Retina (tissue), 1 donor: ENCODE measurements at regions not wholly inside any gene's neighbourhood (a gene's known extent, or its start where the extent isn't known, plus 50 kb on each side); places are given as distances from the start of the nearest gene placed in this dataset.
"Not testable (repeated sequence)": the region's sequence is repeated elsewhere in the genome, so short reads cannot be mapped to it uniquely, and the experiment has no call there.

Experiments used
- DNase-seq: peaks from one replicate; pipeline ENCODE4 v3.0.0-alpha.2; 2016

DNA sequence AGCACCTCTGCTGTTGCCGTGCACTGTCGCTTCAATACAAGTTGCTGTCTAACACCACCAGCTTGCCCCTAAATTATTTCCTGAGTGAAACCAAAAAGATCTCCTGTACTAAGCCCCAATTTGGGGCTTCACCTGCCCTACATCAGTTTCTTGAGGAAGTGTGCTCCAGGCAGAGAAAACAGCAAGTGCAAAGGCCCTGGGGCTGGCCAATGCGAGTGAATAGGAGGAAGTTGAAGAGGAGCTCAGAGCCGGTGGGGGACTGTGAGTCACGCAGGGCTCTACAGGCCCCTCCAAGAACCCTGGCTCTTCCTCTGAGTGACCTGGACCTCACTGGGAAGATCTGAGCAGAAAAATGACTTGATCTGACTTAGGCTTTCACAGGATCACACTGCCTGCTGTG lies 117.2 kb downstream of the IPO8 start:
- DNase-seq: no peak

DNA sequence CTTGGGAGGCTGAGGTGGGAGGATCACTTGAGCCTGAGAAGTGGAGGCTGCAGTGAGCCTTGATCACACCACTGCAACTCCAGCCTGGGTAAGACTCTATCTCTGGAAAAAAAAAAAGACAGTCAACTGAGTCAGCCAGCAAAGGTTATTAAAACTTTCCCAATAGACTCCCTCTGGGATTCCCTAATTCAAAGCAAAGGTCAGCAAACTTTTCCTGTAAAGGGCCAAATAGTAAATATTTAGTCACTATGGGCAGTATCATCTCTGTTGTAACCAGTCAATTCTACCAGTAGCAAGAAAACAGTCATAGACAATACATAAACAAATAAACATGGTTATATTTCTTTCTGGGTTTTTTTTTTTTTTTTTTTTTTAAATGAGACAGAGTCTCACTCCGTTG lies 122.5 kb downstream of the IPO8 start:
- DNase-seq: no peak

- DNase-seq: no peak
Observed at GRCh38 chr12:30570211-30570890, 125.3 kb downstream of the IPO8 start.

- no peak for DNase-seq
Observed at GRCh38 chr12:30569426-30569825, 126.2 kb downstream of the IPO8 start.

DNA sequence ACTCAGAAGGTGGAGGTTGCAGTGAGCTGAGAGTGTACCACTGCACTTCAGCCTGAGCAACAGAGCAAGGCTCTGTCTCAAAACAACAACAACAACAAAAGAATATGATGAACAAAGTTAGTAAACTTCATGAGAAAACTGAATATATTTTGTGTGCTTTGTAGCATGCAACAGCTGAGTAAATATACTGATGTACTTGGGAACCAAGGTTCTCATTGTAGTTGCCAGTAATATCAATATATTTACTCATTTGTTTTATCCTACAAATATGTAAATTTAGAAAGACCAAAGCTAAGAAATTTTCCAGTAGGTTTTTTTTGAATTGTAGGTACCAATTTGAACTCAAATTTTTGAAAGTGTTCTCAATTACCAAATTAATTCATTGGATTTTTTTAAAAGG lies 127.2 kb downstream of the IPO8 start:
- DNase-seq: no peak

DNA sequence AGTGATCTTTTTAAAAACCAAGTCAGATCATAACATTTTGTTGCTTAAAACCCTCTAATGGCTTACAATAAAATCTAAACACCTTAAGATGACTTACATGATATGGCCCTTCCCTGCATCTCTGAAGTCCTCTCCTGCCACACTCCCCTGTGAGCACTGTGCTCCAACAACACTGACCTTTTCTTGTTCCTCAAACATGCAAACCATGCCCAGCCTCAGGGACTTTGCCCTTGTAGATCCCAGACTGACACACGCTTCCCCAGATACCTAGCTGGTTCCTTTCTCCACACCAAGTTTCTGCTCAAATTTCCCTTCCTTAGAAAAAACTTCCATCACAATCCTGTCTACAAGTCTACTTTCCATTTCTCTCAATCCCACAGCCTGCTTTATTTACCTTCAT lies 128.6 kb downstream of the IPO8 start:
- no peak for DNase-seq

DNA sequence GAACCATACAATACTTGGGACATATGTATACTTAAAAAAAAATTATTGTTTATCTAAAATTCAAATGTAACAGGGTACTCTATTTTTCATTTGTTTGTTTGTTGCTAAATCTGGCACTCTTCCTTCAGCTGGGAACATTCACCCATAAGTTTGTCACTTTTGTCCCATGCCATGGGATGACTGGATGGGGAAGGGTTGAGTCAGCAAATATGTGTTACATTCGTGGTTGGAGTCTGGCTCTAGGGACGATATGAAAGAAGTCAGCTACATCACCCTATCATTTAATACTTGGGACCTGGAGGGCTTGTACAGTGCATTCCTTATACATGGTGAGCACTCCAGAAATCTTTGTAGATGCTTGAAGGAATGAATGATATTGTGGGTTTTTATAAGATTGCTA lies 131.3 kb downstream of the IPO8 start:
- DNase-seq: no peak

DNA sequence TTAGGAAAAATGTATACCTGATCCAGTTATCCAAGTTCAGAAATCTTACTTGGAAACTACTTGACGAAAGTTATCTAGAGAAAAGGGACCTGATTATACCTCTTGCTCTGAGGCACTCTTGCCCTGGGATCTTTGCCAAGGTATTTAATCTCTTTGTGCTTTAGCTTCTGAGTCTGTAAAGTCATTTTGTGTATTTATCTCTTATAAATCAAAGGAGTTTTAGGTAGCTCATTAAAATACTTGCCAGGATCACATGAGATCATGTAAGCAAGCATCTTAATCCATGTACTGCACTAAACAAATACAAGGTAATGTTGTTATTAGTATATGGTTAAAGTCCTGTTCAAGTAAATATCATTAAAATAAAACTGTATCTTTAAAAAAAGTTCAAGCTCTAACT lies 147.5 kb downstream of the IPO8 start:
- DNase-seq: no peak

- no peak for DNase-seq
Observed at GRCh38 chr12:30546121-30546520, 149.5 kb downstream of the IPO8 start.

- DNase-seq: not testable (repeated sequence)
Observed at GRCh38 chr12:30544704-30545103, 151.0 kb downstream of the IPO8 start.

DNA sequence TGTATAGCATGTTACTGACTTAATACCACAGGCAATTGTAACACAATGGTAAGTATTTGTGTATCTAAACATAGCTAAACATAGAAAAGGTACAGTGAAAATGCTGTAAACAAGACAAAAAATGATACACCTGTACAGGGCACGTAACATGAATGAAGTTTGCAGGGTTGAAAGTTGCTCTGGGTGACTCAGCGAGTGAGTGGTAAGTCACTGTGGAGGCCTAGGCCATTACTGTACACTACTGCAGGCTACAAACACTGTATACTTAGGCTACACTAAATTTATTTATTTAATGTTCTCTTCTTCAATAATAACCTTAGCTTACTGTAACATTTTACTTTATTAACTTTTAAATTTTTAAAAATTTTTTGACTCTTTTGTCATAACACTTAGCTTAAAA lies 158.4 kb downstream of the IPO8 start:
- no peak for DNase-seq

DNA sequence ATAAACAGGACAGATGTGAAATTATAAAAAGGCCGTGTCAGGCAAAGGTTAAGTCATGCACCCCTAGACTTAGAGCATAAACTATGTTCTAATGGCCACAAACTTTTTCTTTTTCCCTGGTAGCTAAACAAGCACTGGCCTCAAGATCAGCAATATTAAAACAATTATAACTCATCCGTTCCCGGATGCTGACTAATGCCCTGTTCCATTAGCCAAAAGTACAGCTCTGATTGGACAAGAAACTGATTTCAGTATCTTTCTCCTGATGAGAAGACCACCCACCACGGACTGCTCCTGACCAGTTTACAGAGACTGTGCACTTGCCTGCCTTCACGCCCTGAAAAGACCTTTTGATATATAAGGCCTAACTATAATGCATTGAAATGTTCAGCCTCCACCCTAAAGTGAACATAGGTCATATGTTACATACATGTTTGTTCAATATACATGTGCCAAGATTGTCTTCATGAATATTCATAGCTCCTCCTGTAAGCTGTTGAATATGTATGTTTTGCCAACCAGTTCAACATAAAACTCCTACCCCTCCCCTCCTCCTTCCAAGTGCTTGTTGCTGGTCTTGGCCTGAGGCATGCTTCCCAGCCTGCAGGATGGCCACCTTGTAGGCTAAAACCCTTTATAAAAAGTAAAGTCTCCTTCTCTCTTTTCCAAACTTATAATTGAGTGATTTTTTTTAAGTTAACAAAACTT lies 162.0 kb downstream of the IPO8 start:
- DNase-seq: no peak

DNA sequence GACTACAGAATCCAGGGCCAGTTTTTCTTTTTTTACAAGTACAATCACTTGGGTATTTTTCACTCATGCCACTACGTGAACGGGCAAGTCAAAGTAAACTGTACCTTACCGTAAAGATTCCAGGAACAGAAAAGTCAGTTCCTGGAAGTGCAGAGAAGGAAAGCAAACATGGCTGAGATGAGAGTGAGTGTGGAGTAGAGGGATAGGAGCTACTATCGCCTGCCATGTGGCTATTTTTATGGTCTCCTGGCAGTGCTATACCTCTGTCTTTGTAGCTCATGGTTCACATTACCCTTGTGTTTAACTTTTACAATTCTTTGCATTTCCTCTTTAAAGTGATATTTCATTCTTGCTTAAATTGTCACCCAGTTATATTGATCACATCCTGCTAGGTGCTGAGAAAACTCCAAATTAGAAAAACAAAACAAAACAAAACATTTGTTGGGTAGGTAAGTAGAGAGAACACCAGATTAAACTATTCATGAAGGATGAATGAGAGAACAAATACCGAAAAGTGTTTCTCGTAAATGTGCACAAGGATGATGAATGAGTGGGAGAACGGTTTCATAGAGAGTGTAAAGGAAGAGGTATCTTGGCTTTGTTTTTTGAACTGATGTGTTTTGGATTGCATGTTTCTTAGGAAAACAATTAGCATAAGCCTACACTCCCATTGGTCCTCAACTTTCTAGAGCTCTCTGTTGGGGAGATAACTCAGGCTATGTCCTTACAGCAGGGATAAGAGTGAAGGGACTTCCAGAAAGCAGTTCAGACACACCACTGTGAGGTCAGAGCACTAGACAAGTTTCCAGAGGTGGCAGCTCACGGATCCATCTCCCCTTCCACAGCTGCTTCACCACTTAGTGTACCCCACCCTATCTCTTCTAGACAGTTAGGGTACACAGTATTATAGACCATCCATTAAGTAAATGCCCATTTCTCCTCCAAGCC lies 163.7 kb downstream of the IPO8 start:
- DNase-seq: no peak

DNA sequence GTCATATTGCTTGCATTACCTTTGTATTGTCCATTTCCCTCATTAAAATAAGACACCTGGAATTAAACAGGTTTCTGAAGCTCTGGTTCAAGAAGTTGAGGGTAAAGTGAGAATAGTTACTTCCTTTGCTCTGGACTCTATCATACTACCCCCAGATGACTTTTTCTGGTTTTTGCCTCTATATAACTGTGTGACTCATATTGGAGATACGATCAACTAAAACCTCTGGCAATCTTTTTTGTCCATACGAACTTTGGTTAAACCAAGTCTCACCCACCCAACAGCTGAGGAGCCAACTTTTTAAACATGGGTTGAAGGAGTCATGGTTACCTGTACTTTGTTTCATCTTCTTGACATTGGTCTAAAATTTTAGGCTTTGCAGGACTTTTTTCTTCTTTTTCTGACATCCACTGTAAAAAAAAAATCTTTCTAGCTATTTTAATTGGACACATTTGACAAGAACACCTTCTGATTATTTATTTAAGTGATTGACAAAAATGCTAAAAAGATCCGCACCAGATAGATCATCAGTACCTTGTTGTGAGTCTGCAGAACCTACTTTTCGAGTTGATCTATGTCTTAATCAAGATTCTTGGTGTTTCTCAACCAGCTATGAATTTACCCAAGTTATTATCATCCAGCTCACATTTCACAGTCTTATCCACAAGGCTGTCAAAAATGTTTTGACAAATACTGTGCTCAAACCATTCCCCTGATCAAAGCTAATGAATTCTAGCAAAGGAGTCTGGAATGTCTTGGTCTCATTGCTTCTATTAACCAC lies 166.0 kb downstream of the IPO8 start:
- DNase-seq: no peak

GRCh38 chr12:30525171-30525570 lies 170.5 kb downstream of the IPO8 start:
- no peak for DNase-seq

DNA sequence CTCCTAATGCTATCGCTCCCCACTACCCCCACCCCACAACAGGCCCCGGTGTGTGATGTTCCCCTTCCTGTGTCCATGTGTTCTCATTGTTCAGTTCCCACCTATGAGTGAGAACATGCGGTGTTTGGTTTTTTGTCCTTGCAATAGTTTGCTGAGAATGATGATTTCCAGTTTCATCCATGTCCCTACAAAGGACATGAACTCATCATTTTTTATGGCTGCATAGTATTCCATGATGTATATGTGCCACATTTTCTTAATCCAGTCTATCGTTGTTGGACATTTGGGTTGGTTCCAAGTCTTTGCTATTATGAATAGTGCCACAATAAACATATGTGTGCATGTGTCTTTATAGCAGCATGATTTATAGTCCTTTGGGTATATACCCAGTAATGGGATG lies 175.4 kb downstream of the IPO8 start:
- not testable (repeated sequence) for DNase-seq

- no peak for DNase-seq
Observed at GRCh38 chr12:30519535-30519934, 176.1 kb downstream of the IPO8 start.

DNA sequence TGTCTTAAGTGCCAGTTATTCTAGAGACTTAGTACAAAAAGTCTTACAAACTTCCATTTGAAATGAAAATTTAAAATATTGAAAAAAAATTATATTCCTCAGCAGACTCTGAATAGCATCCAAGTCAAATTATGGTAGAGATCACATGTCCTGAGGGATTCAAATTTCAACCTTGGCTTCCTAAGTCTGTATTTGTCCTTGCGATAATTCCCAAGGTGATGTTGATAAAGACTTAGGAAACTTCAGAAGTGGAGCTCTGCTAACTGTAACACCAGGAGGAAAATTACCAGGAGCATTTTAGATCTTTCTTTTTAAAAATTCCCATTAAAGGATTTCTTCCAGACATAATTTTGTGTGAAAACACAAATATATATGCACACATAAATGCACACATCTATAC lies 178.3 kb downstream of the IPO8 start:
- no peak for DNase-seq

DNA sequence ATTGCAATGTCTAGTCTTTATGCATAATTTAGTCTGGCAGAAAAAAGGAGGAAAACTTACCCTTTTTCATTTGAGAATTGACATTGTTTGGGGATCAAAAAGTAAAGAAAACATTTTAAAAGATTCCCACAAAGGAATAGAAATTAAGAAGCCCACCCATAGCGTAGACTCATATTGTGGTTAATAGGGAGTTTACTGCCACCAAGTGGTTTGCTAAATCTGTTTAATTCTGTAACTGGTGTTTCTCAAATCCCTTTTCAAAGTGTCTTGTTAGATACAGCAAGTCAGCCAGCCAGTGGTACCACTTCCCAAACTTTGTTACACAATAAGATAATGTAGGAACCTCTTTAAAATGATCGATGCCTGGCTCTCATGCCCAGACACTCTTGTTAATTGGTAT lies 180.3 kb downstream of the IPO8 start:
- DNase-seq: peak; percentile 25

- no peak for DNase-seq
Observed at GRCh38 chr12:30514666-30515065, 181.0 kb downstream of the IPO8 start.

DNA sequence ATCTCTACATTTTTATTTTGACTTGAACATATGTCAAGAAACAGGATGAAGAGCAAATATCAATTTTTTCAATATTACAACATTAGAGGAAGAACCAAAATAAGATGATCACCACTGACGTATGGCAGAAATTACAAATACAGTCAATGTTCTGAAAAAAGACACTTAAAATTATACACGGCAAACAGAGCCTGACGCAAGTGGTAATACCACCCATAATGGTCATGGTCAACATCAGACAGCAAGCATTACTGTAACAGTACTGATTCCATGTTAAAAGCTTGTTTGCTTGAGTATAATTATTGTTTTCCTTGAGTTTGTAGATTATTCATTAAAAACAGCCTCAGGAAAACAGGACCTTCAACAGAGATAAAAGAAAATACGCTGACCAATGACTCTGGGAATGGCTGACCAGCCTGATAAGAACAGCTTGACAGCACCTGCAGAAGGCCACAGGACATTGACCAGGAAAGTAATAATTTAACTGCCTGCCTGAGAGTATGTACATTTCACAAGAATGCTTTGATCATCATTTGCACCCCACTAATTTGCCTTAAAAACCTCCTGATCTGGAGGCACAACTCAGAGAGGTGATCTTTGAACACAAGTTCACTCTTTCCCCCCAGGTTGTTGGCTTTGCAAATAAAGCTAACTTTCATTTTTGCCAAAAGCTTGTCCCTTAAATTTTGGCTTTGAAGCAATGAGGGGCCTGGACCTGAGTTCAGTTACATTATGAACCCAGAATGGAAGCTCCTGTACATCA lies 187.3 kb downstream of the IPO8 start:
- DNase-seq: no peak

DNA sequence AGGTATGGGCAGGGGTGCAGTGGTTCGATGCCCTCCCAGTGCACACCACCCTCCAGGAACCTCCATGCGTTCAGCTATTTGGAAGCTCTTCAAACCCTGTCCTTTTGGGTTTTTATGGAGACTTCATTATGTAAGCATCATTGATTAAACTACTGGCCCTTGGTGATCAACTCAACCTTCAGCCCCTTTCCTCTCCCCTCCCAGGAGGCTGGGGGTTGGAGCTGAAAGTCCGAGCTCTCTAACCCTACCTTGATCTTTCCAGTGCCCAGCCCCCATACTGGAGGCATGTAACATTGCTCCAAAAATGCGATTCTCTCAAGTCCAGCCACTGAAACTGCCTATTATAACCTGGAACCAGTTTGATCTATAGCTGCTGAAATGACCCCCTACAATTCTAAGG lies 188.1 kb downstream of the IPO8 start:
- no peak for DNase-seq
